Choroid plexus epithelial cell (primary cell): ENCODE measurements at regions not wholly inside any gene's neighbourhood (a gene's known extent, or its start where the extent isn't known, plus 50 kb on each side); places are given as distances from the start of the nearest gene placed in this dataset.
A peak's percentile ranks its signal among the peaks of the same experiment; 100 is the strongest.

Source experiments
- DNase-seq: peaks from one replicate; pipeline ENCODE4 v3.0.0-alpha.2; 2010; ENCODE audit warnings: low read depth
- H3K4me3 ChIP-seq: 2 replicates; pipeline ENCODE4 v1.5.1; 2011; ENCODE audit warnings: low read depth, mild to moderate bottlenecking, control low read depth, low read length, moderate library complexity
- CTCF ChIP-seq: conservative IDR thresholded peaks from 2 replicates; pipeline ENCODE4 v1.5.1; 2011; ENCODE audit warnings: low read depth, mild to moderate bottlenecking, control low read depth, inconsistent platforms, low read length, moderate library complexity

GRCh38 chr11:25423436-25424199, 908.3 kb upstream of the ANO3 start:
- H3K4me3 ChIP-seq, result no peak overlapping the region
- peak; percentile 87 for DNase-seq
- TF ChIP-seq CTCF, result no peak

GRCh38 chr11:25432376-25432775, 899.6 kb upstream of the ANO3 start:
- DNase-seq, result no peak
- no peak for TF ChIP-seq CTCF
- H3K4me3 ChIP-seq, result no peak overlapping the region

- TF ChIP-seq CTCF, result no peak
- DNase-seq, result no peak
- no peak overlapping the region for H3K4me3 ChIP-seq
Measured at GRCh38 chr11:25435197-25435596, 896.7 kb upstream of the ANO3 start.

- DNase-seq, result no peak
- H3K4me3 ChIP-seq, result no peak overlapping the region
- no peak for TF ChIP-seq CTCF
Measured at GRCh38 chr11:25436326-25436725, 895.6 kb upstream of the ANO3 start.

- DNase-seq, result peak; percentile 36
- no peak for TF ChIP-seq CTCF
Measured at GRCh38 chr11:25441421-25441820, 890.5 kb upstream of the ANO3 start.

GRCh38 chr11:25449091-25449490, 882.8 kb upstream of the ANO3 start:
- TF ChIP-seq CTCF, result no peak
- H3K4me3 ChIP-seq, result no peak overlapping the region
- DNase-seq, result no peak

More at GRCh38 chr11:25441421-25441820, 890.5 kb upstream of the ANO3 start:
- no peak overlapping the region for H3K4me3 ChIP-seq

GRCh38 chr11:25453471-25453870, 878.5 kb upstream of the ANO3 start:
- H3K4me3 ChIP-seq, result no peak overlapping the region
- TF ChIP-seq CTCF, result no peak
- no peak for DNase-seq
